Neural cell (in vitro differentiated cells): ENCODE measurements at regions not wholly inside any gene's neighbourhood (a gene's known extent, or its start where the extent isn't known, plus 50 kb on each side); places are given as distances from the start of the nearest gene placed in this dataset.

Experiments used
- H2AFZ ChIP-seq: fragments of 200-600, 300-800 bp; sonication (generic), shearing (Covaris generic); 2 replicates; pipeline ENCODE4 v1.6.0; 2014; ENCODE audit warnings: low read depth, mild to moderate bottlenecking, antibody characterized with exemption, low read length, moderate library complexity
- H3F3A ChIP-seq: fragments of 200-600 bp; shearing (Covaris generic); 2 replicates; pipeline ENCODE4 v1.6.1; 2016; ENCODE audit warnings: mild to moderate bottlenecking, moderate library complexity, mixed read lengths, antibody characterized with exemption, low read length; ENCODE audit not compliant: insufficient read depth, poor library complexity, severe bottlenecking
- H3K27ac ChIP-seq: fragments of 200-600, 300-800 bp; sonication (generic), shearing (Covaris generic); 2 replicates; pipeline ENCODE4 v1.5.1; 2014; ENCODE audit warnings: mild to moderate bottlenecking, low read length, moderate library complexity
- H3K27me3 ChIP-seq: fragments of 300-800, 200-600 bp; sonication (generic), shearing (Covaris generic); 2 replicates; pipeline ENCODE4 v1.6.0; 2014; ENCODE audit warnings: mild to moderate bottlenecking, low read depth, low read length, moderate library complexity; ENCODE audit not compliant: insufficient read depth
- H3K36me3 ChIP-seq: fragments of 300-800, 200-600 bp; sonication (generic), shearing (Covaris generic); 2 replicates; pipeline ENCODE4 v1.5.1; 2014; ENCODE audit warnings: mild to moderate bottlenecking, antibody characterized with exemption, low read length, moderate library complexity; ENCODE audit not compliant: insufficient read depth
- H3K4me2 ChIP-seq: fragments of 300-800, 200-600 bp; sonication (generic), shearing (Covaris generic); 2 replicates; pipeline ENCODE4 v1.6.0; 2014; ENCODE audit warnings: mild to moderate bottlenecking, low read length
- H3K4me3 ChIP-seq: fragments of 300-800, 200-600 bp; sonication (generic), shearing (Covaris generic); 2 replicates; pipeline ENCODE4 v1.5.1; 2014; ENCODE audit warnings: mild to moderate bottlenecking, low read length, moderate library complexity
- H3K79me2 ChIP-seq: fragments of 200-600 bp; shearing (Covaris generic); replicated peaks from 2 replicates; pipeline ENCODE4 v1.6.0; 2014; ENCODE audit warnings: mild to moderate bottlenecking, low read length, moderate library complexity; ENCODE audit not compliant: insufficient read depth
- H3K9ac ChIP-seq: fragments of 300-800, 200-600 bp; sonication (generic), shearing (Covaris generic); 2 replicates; pipeline ENCODE4 v1.6.1; 2016; ENCODE audit warnings: mild to moderate bottlenecking, low read length, mixed read lengths
- H3K9me2 ChIP-seq: fragments of 200-600 bp; shearing (Covaris generic); 2 replicates; pipeline ENCODE4 v1.6.1; 2016; ENCODE audit warnings: mild to moderate bottlenecking, low read length, mixed read lengths; ENCODE audit not compliant: insufficient read depth
- H3K9me3 ChIP-seq: fragments of 200-600, 300-800 bp; sonication (generic), shearing (Covaris generic); 2 replicates; pipeline ENCODE4 v1.6.1; 2016; ENCODE audit warnings: mild to moderate bottlenecking, mixed run types, low read length, moderate library complexity, mixed read lengths
- H4K20me1 ChIP-seq: fragments of 200-600 bp; shearing (Covaris generic); 2 replicates; pipeline ENCODE4 v1.6.1; 2016; ENCODE audit warnings: mild to moderate bottlenecking, mixed run types; ENCODE audit not compliant: insufficient read depth
- CTCF ChIP-seq: fragments of 450-650 bp; IDR thresholded peaks from 2 replicates; pipeline ENCODE4 v1.5.1; 2014; ENCODE audit warnings: antibody characterized with exemption, mild to moderate bottlenecking, moderate library complexity; ENCODE audit not compliant: poor library complexity, severe bottlenecking
- EZH2 ChIP-seq: fragments of 200-600, 300-800 bp; shearing (Covaris generic), sonication (generic); IDR thresholded peaks from 2 replicates; pipeline ENCODE4 v1.6.1; 2014; ENCODE audit warnings: antibody characterized with exemption, low read length, borderline replicate concordance, mild to moderate bottlenecking; ENCODE audit not compliant: insufficient read depth, poor library complexity, severe bottlenecking
- POLR2AphosphoS5 ChIP-seq: IDR thresholded peaks from 2 replicates; pipeline ENCODE4 v1.6.1; 2012
- RAD21 ChIP-seq: fragments of 450-650 bp; conservative IDR thresholded peaks from 2 replicates; pipeline ENCODE4 v1.6.1; 2014; ENCODE audit warnings: antibody characterized with exemption, mild to moderate bottlenecking, moderate library complexity
- REST ChIP-seq: IDR thresholded peaks from 2 replicates; pipeline ENCODE4 v1.6.1; 2012; ENCODE audit warnings: borderline replicate concordance
- SMC3 ChIP-seq: fragments of 450-650 bp; conservative IDR thresholded peaks from 2 replicates; pipeline ENCODE4 v1.6.1; 2014; ENCODE audit warnings: antibody characterized with exemption, mild to moderate bottlenecking, moderate library complexity; ENCODE audit not compliant: poor library complexity

GRCh38 chr2:41785251-41786022 lies 262.4 kb upstream of the PKDCC start:
- no peaks in the 10 kb centered on the region for H3K9me2 ChIP-seq
- no peak overlapping the region for H3K4me3 ChIP-seq
- H3K36me3 ChIP-seq = no peaks in the 10 kb centered on the region
- no peaks in the 10 kb centered on the region for H3F3A ChIP-seq
- TF ChIP-seq CTCF (no peak), RAD21 (no peak)
- H4K20me1 ChIP-seq = no peaks in the 10 kb centered on the region
- H3K27me3 ChIP-seq = no peaks in the 10 kb centered on the region
- H3K27ac ChIP-seq = no peak overlapping the region
- H2AFZ ChIP-seq = no peak overlapping the region
- no peak overlapping the region for H3K9ac ChIP-seq
- no peak overlapping the region for H3K4me2 ChIP-seq
- H3K79me2 ChIP-seq = no peaks in the 10 kb centered on the region
- no peaks in the 10 kb centered on the region for H3K9me3 ChIP-seq

- Histone ChIP-seq H2AFZ (no peak overlapping the region), H4K20me1 (no peaks in the 10 kb centered on the region), H3K9ac (no peak overlapping the region)
Observed at GRCh38 chr2:41791523-41791922, 256.3 kb upstream of the PKDCC start.

DNA sequence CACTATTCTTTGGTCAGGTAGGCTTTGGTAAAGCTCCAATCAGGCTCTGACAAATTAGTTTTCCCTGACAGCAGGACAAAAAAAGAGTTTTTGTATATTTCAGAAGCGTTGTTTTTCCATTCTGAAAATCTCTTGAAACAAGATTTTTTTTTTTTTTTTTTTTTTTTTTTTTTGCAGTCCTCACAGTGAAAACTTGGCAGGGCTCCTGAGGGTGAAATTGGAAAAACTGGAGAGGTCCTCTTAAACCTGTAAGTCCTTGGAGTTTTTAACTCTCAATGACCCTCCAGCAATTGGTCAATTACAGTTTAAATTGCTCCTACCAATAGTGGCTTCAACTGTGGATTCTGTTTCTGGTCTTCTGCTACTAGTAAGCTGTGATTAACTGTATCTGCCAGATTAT lies 244.5 kb upstream of the PKDCC start:
- Histone ChIP-seq H3K9me2 (no peaks in the 10 kb centered on the region), H3K27ac (no peak overlapping the region), H3K36me3 (no peaks in the 10 kb centered on the region), H3K4me3 (no peak overlapping the region), H3K79me2 (no peaks in the 10 kb centered on the region), H3K4me2 (no peak overlapping the region), H3K9me3 (no peaks in the 10 kb centered on the region), H4K20me1 (no peaks in the 10 kb centered on the region), H3F3A (no peaks in the 10 kb centered on the region), H3K27me3 (no peaks in the 10 kb centered on the region), H2AFZ (no peak overlapping the region), H3K9ac (no peak overlapping the region)
- TF ChIP-seq CTCF = no peak
- no peak for TF ChIP-seq POLR2AphosphoS5
- no peak for TF ChIP-seq SMC3
- TF ChIP-seq REST = no peak
- TF ChIP-seq EZH2 = no peak

More at GRCh38 chr2:41791523-41791922, 256.3 kb upstream of the PKDCC start:
- H3K9me3 ChIP-seq = no peaks in the 10 kb centered on the region
- no peak for TF ChIP-seq RAD21
- peak; percentile 43 for TF ChIP-seq REST
- H3K27ac ChIP-seq = no peak overlapping the region
- no peaks in the 10 kb centered on the region for H3K9me2 ChIP-seq
- H3K4me2 ChIP-seq = no peak overlapping the region
- H3K79me2 ChIP-seq = no peaks in the 10 kb centered on the region
- H3K27me3 ChIP-seq = no peaks in the 10 kb centered on the region
- no peaks in the 10 kb centered on the region for H3K36me3 ChIP-seq
- H3F3A ChIP-seq = no peaks in the 10 kb centered on the region
- no peak overlapping the region for H3K4me3 ChIP-seq
